ENCODE measurements at regions not wholly inside any gene's neighbourhood (a gene's known extent, or its start where the extent isn't known, plus 50 kb on each side); places are given as distances from the start of the nearest gene placed in this dataset.

DNA sequence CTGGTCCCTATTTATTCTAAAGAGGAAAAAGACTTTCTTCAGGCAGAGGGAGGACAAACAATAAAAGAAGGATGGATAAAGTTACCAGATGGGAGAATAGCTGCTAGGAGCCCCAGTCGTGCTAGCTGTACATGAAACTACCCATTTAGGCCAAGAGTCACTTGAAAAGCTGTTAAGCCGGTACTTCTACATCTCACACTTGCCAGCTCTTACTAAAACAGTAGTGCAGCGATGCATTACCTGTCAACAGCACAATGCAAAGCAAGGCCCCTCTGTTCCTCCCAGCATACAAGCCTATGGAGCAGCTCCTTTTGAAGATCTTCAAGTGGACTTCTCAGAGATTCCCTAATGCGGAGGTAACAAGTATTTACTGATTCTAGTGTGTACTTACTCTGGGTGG lies 1138.8 kb downstream of the ARAP2 start:
- no peaks in the 10 kb centered on the region for H3K4me1 ChIP-seq (replicated peaks in 1 of 4; ENCODE audit: control insufficient read depth in 3 of 4, insufficient read depth in 4 of 4, low read length in 3 of 4)
- H2AFZ ChIP-seq (ENCODE audit: low read length): no peak overlapping the region
- FAIRE-seq: no peak
- H3K36me3 ChIP-seq (ENCODE audit: control insufficient read depth in 2 of 4, insufficient read depth in 4 of 4, low read length in 3 of 4): no peaks in the 10 kb centered on the region
- POLR2A ChIA-PET (ENCODE audit: partially characterized antibody): no interaction called here
- no peak overlapping the region for H3K14ac ChIP-seq (ENCODE audit: insufficient read length)
- no peak overlapping the region for H3K18ac ChIP-seq (ENCODE audit: extremely low read depth, low read length)
- no peaks in the 10 kb centered on the region for H3K9me3 ChIP-seq (ENCODE audit: insufficient read depth in 2 of 2, low read depth in 1 of 2, low read length in 1 of 2)
- H3K4ac ChIP-seq (replicated peaks; ENCODE audit: insufficient read length, low read depth, low read length): no peak overlapping the region
- no peak overlapping the region for H2BK5ac ChIP-seq (ENCODE audit: low read depth, low read length)
- CTCF ChIA-PET (ENCODE audit: partially characterized antibody): interaction anchor here (1.1 kb wide), 1 partner anchor 9 kb away, joined by 3 read pairs; no protein-coding TSS in a partner anchor
- H2AK5ac ChIP-seq (ENCODE audit: low read depth, low read length): no peak overlapping the region
- no peak overlapping the region for H2BK12ac ChIP-seq (ENCODE audit: low read depth, low read length)
- H3K4me2 ChIP-seq (ENCODE audit: insufficient read depth in 1 of 2, low read depth in 2 of 2, low read length in 2 of 2): no peak overlapping the region
- H4K8ac ChIP-seq (ENCODE audit: extremely low read depth, insufficient read depth, low read length): no peak overlapping the region
- H3K79me1 ChIP-seq (ENCODE audit: low read depth, low read length): no peaks in the 10 kb centered on the region
- H2BK15ac ChIP-seq (ENCODE audit: low read length): no peak overlapping the region
- H3K56ac ChIP-seq (replicated peaks; ENCODE audit: insufficient read length, low read depth, low read length): no peak overlapping the region
- no peak overlapping the region for H2BK120ac ChIP-seq (replicated peaks; ENCODE audit: low read depth, low read length)
- no peaks in the 10 kb centered on the region for H3K27me3 ChIP-seq (replicated peaks in 1 of 4; ENCODE audit: control insufficient read depth in 3 of 4, extremely low read depth in 1 of 4, insufficient read depth in 3 of 4, low read length in 3 of 4)
- H3K79me2 ChIP-seq (ENCODE audit: control insufficient read depth in 1 of 2, insufficient read depth in 2 of 2, low read length in 2 of 2): no peaks in the 10 kb centered on the region
- no peak overlapping the region for H2BK20ac ChIP-seq (ENCODE audit: low read length)
- no peak overlapping the region for H3K23ac ChIP-seq (ENCODE audit: insufficient read length)
- 98% methylated on average over 4 of the region's 4 CpGs; no CpG with 5 or more reads in 1 of the 2 experiments for WGBS, 2 experiments (ENCODE audit: extremely low coverage in 1 of 2, insufficient coverage in 1 of 2, insufficient read length in 1 of 2, insufficient replicate concordance in 2 of 2, low coverage in 1 of 2, low lambda C conversion rate in 2 of 2, missing lambda C conversion rate in 1 of 2)
- no peaks in the 10 kb centered on the region for H4K20me1 ChIP-seq (replicated peaks in 1 of 2; ENCODE audit: control insufficient read depth in 1 of 2, insufficient read depth in 2 of 2, low read length in 2 of 2)
- H3K4me3 ChIP-seq (ENCODE audit: extremely low read depth in 1 of 4, insufficient read depth in 2 of 4, low read depth in 3 of 4, low read length in 4 of 4): no peak overlapping the region
- no peak overlapping the region for H4K91ac ChIP-seq (replicated peaks; ENCODE audit: insufficient read length, low read length)
- DNase-seq (ENCODE audit: low read depth in 1 of 2, low spot score in 2 of 2): no peak
- no peak overlapping the region for H4K5ac ChIP-seq (ENCODE audit: insufficient read length, low read depth, low read length)
- no peak overlapping the region for H3K27ac ChIP-seq (ENCODE audit: low read depth, low read length)
- no peak overlapping the region for H3K9ac ChIP-seq (replicated peaks in 1 of 4; ENCODE audit: extremely low read depth in 1 of 4, low read depth in 3 of 4, low read length in 3 of 4)
- H3K23me2 ChIP-seq (ENCODE audit: low read depth, low read length): no peaks in the 10 kb centered on the region
- TF ChIP-seq, protein P1, sequence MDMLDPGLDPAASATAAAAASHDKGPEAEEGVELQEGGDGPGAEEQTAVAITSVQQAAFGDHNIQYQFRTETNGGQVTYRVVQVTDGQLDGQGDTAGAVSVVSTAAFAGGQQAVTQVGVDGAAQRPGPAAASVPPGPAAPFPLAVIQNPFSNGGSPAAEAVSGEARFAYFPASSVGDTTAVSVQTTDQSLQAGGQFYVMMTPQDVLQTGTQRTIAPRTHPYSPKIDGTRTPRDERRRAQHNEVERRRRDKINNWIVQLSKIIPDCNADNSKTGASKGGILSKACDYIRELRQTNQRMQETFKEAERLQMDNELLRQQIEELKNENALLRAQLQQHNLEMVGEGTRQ (IDR thresholded peaks at IDR 0.05; ENCODE audit: low read length): no peak
- TF ChIP-seq KDM5A (IDR thresholded peaks at IDR 0.05; ENCODE audit: low read length): no peak
- no peak for TF ChIP-seq MAFK (IDR thresholded peaks at IDR 0.05; ENCODE audit: low read depth, low read length)
- no peak for TF ChIP-seq SAP30 (IDR thresholded peaks at IDR 0.05; ENCODE audit: insufficient read depth, insufficient replicate concordance, low read length)
- no peak for TF ChIP-seq CBX5 (IDR thresholded peaks at IDR 0.05; ENCODE audit: low read depth, low read length)
- TF ChIP-seq HDAC2 (IDR thresholded peaks at IDR 0.05; ENCODE audit: borderline replicate concordance in 1 of 2, low read depth in 2 of 2, low read length in 2 of 2): no peak
- no peak for TF ChIP-seq EP300 (IDR thresholded peaks at IDR 0.05; ENCODE audit: borderline replicate concordance in 1 of 2, low read depth in 2 of 2, low read length in 2 of 2)
- TF ChIP-seq NANOG (IDR thresholded peaks at IDR 0.05; ENCODE audit: insufficient read depth, low read depth, low read length, poor library complexity, severe bottlenecking): no peak
- TF ChIP-seq CHD1 (IDR thresholded peaks at IDR 0.05; ENCODE audit: low read depth, low read length): no peak
- TF ChIP-seq SIRT6 (IDR thresholded peaks at IDR 0.05; ENCODE audit: low read length): no peak
- TF ChIP-seq, protein P2, sequence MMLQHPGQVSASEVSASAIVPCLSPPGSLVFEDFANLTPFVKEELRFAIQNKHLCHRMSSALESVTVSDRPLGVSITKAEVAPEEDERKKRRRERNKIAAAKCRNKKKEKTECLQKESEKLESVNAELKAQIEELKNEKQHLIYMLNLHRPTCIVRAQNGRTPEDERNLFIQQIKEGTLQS (IDR thresholded peaks at IDR 0.05; ENCODE audit: insufficient read depth, low read depth, low read length): no peak
- TF ChIP-seq JUN (IDR thresholded peaks at IDR 0.05; ENCODE audit: low read depth, low read length): no peak
- TF ChIP-seq FOSL1 (IDR thresholded peaks at IDR 0.05; ENCODE audit: insufficient read depth, low read depth, low read length): no peak
